NB4 (cell line): ENCODE measurements at regions not wholly inside any gene's neighbourhood (a gene's known extent, or its start where the extent isn't known, plus 50 kb on each side); places are given as distances from the start of the nearest gene placed in this dataset.

Experiments used
- CTCF ChIP-seq: IDR thresholded peaks from one replicate; pipeline ENCODE4 v1.5.1; 2012; ENCODE audit warnings: low read depth, low read length
- MYC ChIP-seq: IDR thresholded peaks from 2 replicates; pipeline ENCODE4 v1.6.1; 2011; ENCODE audit warnings: low read depth, low read length
- POLR2A ChIP-seq: IDR thresholded peaks from 2 replicates; pipeline ENCODE4 v1.6.1; 2011; ENCODE audit warnings: mild to moderate bottlenecking; ENCODE audit not compliant: insufficient read length; ENCODE audit errors: extremely low read depth

GRCh38 chr20:22944936-22945335, 90.2 kb upstream of the SSTR4 start:
- TF ChIP-seq CTCF (no peak), POLR2A (no peak), MYC (no peak)
